Fibroblast of lung (primary cell): ENCODE measurements at regions not wholly inside any gene's neighbourhood (a gene's known extent, or its start where the extent isn't known, plus 50 kb on each side); places are given as distances from the start of the nearest gene placed in this dataset.

ENCODE experiments used
- EZH2 ChIP-seq: IDR thresholded peaks from 2 replicates; pipeline ENCODE4 v1.5.1; 2012; ENCODE audit warnings: low read length, control low read depth, mild to moderate bottlenecking; ENCODE audit errors: missing control alignments
- TF ChIP-seq, protein P1 (sequence below), 2 donors: IDR thresholded peaks in 1 of 2; conservative IDR thresholded peaks in 1 of 2; 1 replicate in 1 of 2; 2 replicates in 1 of 2; pipeline ENCODE4 v1.5.1; 2011 to 2012; ENCODE audit warnings: low read length in 2 of 2, control low read depth in 1 of 2, inconsistent platforms in 1 of 2, low read depth in 1 of 2, mild to moderate bottlenecking in 1 of 2

DNA sequence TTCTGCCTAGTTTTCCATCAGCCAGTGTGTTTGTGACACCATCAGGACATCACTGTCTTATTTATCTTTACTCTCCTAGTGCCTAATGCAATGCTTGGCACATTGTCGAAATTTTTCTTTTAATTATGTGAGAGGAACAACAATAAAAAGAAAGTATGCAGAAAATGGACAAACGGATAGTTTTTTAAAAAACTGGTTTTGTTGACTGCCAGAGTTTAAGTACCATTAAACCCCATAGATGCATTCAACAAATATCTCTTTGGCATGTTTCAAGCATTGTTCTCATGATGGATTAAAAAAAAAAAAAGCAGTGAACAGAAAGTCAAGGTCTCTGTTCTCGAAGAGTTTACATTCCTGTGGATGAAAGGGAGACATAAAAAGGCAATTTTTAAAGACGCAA, 398.4 kb downstream of the PPP3CA start:
- TF ChIP-seq, protein P1, sequence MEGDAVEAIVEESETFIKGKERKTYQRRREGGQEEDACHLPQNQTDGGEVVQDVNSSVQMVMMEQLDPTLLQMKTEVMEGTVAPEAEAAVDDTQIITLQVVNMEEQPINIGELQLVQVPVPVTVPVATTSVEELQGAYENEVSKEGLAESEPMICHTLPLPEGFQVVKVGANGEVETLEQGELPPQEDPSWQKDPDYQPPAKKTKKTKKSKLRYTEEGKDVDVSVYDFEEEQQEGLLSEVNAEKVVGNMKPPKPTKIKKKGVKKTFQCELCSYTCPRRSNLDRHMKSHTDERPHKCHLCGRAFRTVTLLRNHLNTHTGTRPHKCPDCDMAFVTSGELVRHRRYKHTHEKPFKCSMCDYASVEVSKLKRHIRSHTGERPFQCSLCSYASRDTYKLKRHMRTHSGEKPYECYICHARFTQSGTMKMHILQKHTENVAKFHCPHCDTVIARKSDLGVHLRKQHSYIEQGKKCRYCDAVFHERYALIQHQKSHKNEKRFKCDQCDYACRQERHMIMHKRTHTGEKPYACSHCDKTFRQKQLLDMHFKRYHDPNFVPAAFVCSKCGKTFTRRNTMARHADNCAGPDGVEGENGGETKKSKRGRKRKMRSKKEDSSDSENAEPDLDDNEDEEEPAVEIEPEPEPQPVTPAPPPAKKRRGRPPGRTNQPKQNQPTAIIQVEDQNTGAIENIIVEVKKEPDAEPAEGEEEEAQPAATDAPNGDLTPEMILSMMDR (conservative IDR thresholded peaks at IDR 0.05 in 1 of 2, IDR thresholded peaks at IDR 0.05 in 1 of 2; ENCODE audit: low read depth in 1 of 2, low read length in 2 of 2), result no peak
- TF ChIP-seq EZH2, result no peak
